H9 (cell line): ENCODE measurements at regions not wholly inside any gene's neighbourhood (a gene's known extent, or its start where the extent isn't known, plus 50 kb on each side); places are given as distances from the start of the nearest gene placed in this dataset.

Source experiments
- DNase-seq: peaks from one replicate; pipeline ENCODE4 v3.0.0-alpha.2; 2017
- H2AFZ ChIP-seq: one replicate; pipeline ENCODE4 v1.6.1; 2013; ENCODE audit warnings: mild to moderate bottlenecking, low read length, control low read depth, moderate library complexity
- H2AK5ac ChIP-seq: 2 replicates; pipeline ENCODE4 v1.6.1; 2013; ENCODE audit warnings: low read length, control low read depth, mixed read lengths; ENCODE audit not compliant: insufficient read length
- H2BK120ac ChIP-seq: one replicate; pipeline ENCODE4 v1.6.1; 2013; ENCODE audit warnings: low read depth, mild to moderate bottlenecking, low read length, control low read depth, inconsistent platforms; ENCODE audit not compliant: poor library complexity, severe bottlenecking
- H2BK12ac ChIP-seq: 2 replicates; pipeline ENCODE4 v1.6.1; 2013; ENCODE audit warnings: low read length, control low read depth, mixed read lengths, low read depth; ENCODE audit not compliant: insufficient read length
- H2BK15ac ChIP-seq: 2 replicates; pipeline ENCODE4 v1.6.1; 2013; ENCODE audit warnings: low read depth, low read length, control low read depth
- H2BK20ac ChIP-seq: one replicate; pipeline ENCODE4 v1.6.1; 2013; ENCODE audit warnings: low read depth, mild to moderate bottlenecking, low read length, control low read depth, inconsistent platforms; ENCODE audit not compliant: poor library complexity, severe bottlenecking
- H2BK5ac ChIP-seq: 2 replicates; pipeline ENCODE4 v1.6.1; 2013; ENCODE audit warnings: low read length, control low read depth, mixed read lengths; ENCODE audit not compliant: insufficient read length
- H3K14ac ChIP-seq: 2 replicates; pipeline ENCODE4 v1.6.1; 2013; ENCODE audit warnings: low read length, control low read depth; ENCODE audit not compliant: insufficient read depth
- H3K18ac ChIP-seq: 2 replicates; pipeline ENCODE4 v1.6.1; 2013; ENCODE audit warnings: low read depth, mild to moderate bottlenecking, mixed read lengths, low read length, control low read depth; ENCODE audit not compliant: insufficient read length
- H3K23ac ChIP-seq: 2 replicates; pipeline ENCODE4 v1.6.1; 2013; ENCODE audit warnings: low read length, control low read depth, mixed read lengths, low read depth; ENCODE audit not compliant: insufficient read length
- H3K23me2 ChIP-seq: 2 replicates; pipeline ENCODE4 v1.6.1; 2013; ENCODE audit warnings: low read depth, mild to moderate bottlenecking, mixed read lengths, low read length, control low read depth; ENCODE audit not compliant: insufficient read length, poor library complexity, severe bottlenecking
- H3K27ac ChIP-seq: 2 replicates; pipeline ENCODE4 v1.5.1; 2013; ENCODE audit warnings: low read length, control low read depth, mixed read lengths, low read depth; ENCODE audit not compliant: insufficient read length
- H3K27me3 ChIP-seq: 2 replicates; pipeline ENCODE4 v1.6.1; 2013; ENCODE audit warnings: low read length, control low read depth, inconsistent platforms; ENCODE audit not compliant: insufficient read depth
- H3K4ac ChIP-seq: 2 replicates; pipeline ENCODE4 v1.6.1; 2013; ENCODE audit warnings: low read depth, mild to moderate bottlenecking, control low read depth, inconsistent platforms, low read length, moderate library complexity
- H3K4me1 ChIP-seq: 2 replicates; pipeline ENCODE4 v1.6.1; 2013; ENCODE audit warnings: low read length, control low read depth, inconsistent platforms; ENCODE audit not compliant: insufficient read depth
- H3K4me2 ChIP-seq: 2 replicates; pipeline ENCODE4 v1.6.1; 2013; ENCODE audit warnings: low read length, control low read depth, mixed read lengths; ENCODE audit not compliant: insufficient read length, insufficient read depth
- H3K56ac ChIP-seq: 2 replicates; pipeline ENCODE4 v1.6.1; 2013; ENCODE audit warnings: low read depth, mild to moderate bottlenecking, mixed read lengths, low read length, control low read depth; ENCODE audit not compliant: insufficient read length
- H3K79me1 ChIP-seq: 2 replicates; pipeline ENCODE4 v1.6.1; 2013; ENCODE audit warnings: low read depth, mild to moderate bottlenecking, moderate library complexity, low read length, control low read depth, inconsistent platforms; ENCODE audit not compliant: insufficient read depth, poor library complexity, severe bottlenecking
- H3K79me2 ChIP-seq: 2 replicates; pipeline ENCODE4 v1.6.1; 2013; ENCODE audit warnings: low read length, control low read depth, inconsistent platforms; ENCODE audit not compliant: insufficient read depth
- H3K9ac ChIP-seq: 2 replicates; pipeline ENCODE4 v1.6.1; 2013; ENCODE audit warnings: low read length, control low read depth, mixed read lengths; ENCODE audit not compliant: insufficient read length; ENCODE audit errors: extremely low read depth
- H3K9me3 ChIP-seq: one replicate; pipeline ENCODE4 v1.6.1; 2013; ENCODE audit warnings: low read depth, low read length, inconsistent platforms; ENCODE audit not compliant: control insufficient read depth
- H3T11ph ChIP-seq: one replicate; pipeline ENCODE4 v1.6.1; 2013; ENCODE audit warnings: mild to moderate bottlenecking, low read length, control low read depth, inconsistent platforms
- H4K20me1 ChIP-seq: one replicate; pipeline ENCODE4 v1.6.1; 2013; ENCODE audit not compliant: control insufficient read depth, insufficient read length, insufficient read depth
- H4K5ac ChIP-seq: 2 replicates; pipeline ENCODE4 v1.6.1; 2013; ENCODE audit warnings: low read depth, mild to moderate bottlenecking, mixed read lengths, low read length, control low read depth; ENCODE audit not compliant: insufficient read length
- H4K8ac ChIP-seq: replicated peaks from 2 replicates; pipeline ENCODE4 v1.6.1; 2013; ENCODE audit warnings: low read length, control low read depth, mixed read lengths, low read depth; ENCODE audit not compliant: insufficient read length
- H4K91ac ChIP-seq: 2 replicates; pipeline ENCODE4 v1.6.1; 2013; ENCODE audit warnings: low read depth, mild to moderate bottlenecking, moderate library complexity, mixed read lengths, low read length, control low read depth; ENCODE audit not compliant: insufficient read length
- H3K27ac Mint-ChIP-seq, 3 experiments: 2 replicates in 2 of 3; 3 replicates in 1 of 3; pipeline ENCODE4 v1.8.0; 2020 to 2021; ENCODE audit warnings: mixed read lengths in 3 of 3, mild to moderate bottlenecking in 1 of 3, moderate library complexity in 1 of 3
- H3K27me3 Mint-ChIP-seq: 2 replicates; pipeline ENCODE4 v1.8.0; 2021; ENCODE audit warnings: low read depth, mild to moderate bottlenecking, moderate library complexity, mixed read lengths
- H3K36me3 Mint-ChIP-seq, 3 experiments: 2 replicates in 2 of 3; 3 replicates in 1 of 3; pipeline ENCODE4 v1.8.0; 2020 to 2021; ENCODE audit warnings: low read depth in 3 of 3, mixed read lengths in 3 of 3; ENCODE audit not compliant: insufficient read depth in 1 of 3
- H3K4me1 Mint-ChIP-seq, 2 experiments: 2 replicates each; pipeline ENCODE4 v1.8.0; 2020; ENCODE audit warnings: mixed read lengths in 2 of 2
- H3K4me3 Mint-ChIP-seq, 2 experiments: 2 replicates in 1 of 2; 3 replicates in 1 of 2; pipeline ENCODE4 v1.8.0; 2020 to 2021; ENCODE audit warnings: mild to moderate bottlenecking in 2 of 2, mixed read lengths in 2 of 2, moderate library complexity in 1 of 2
- H3K9me3 Mint-ChIP-seq, 2 experiments: 2 replicates in 1 of 2; 3 replicates in 1 of 2; pipeline ENCODE4 v1.8.0; 2020; ENCODE audit warnings: mild to moderate bottlenecking in 2 of 2, mixed read lengths in 2 of 2, moderate library complexity in 1 of 2
- CTCF ChIP-seq: fragments of 200-600 bp; sonication (generic); conservative IDR thresholded peaks from 3 replicates; pipeline ENCODE4 v1.8.0; 2021; ENCODE audit warnings: antibody characterized with exemption, mild to moderate bottlenecking
- WGBS: extraction: QIAGEN DNeasy Blood & Tissue Kit; methylation state at CpG from one replicate; pipeline ENCODE4 v1.1.7; 2013; ENCODE audit warnings: missing lambda C conversion rate, low lambda C conversion rate, mixed read lengths; ENCODE audit not compliant: insufficient read length; ENCODE audit errors: extremely low coverage; 5-methylcytosine and 5-hydroxymethylcytosine counted together

GRCh38 chr4:13219971-13220370, 264.2 kb downstream of the RAB28 start:
- H3K9ac ChIP-seq: no peak overlapping the region
- H2BK20ac ChIP-seq: no peak overlapping the region
- H3K79me2 ChIP-seq: no peaks in the 10 kb centered on the region
- no peaks in the 10 kb centered on the region for H3K27me3 Mint-ChIP-seq
- no peak overlapping the region for H3K27ac Mint-ChIP-seq
- H3K79me1 ChIP-seq: no peaks in the 10 kb centered on the region
- no peak overlapping the region for H3K4me2 ChIP-seq
- no peak overlapping the region for H3K23ac ChIP-seq
- no peak overlapping the region for H4K91ac ChIP-seq
- no peak overlapping the region for H3K56ac ChIP-seq
- DNase-seq: no peak
- TF ChIP-seq CTCF: no peak
- peaks cover 4 to 9% of the 10 kb centered on the region in 2 experiments; a peak in 4 of 5 replicates for H3K9me3 Mint-ChIP-seq
- H2BK120ac ChIP-seq: no peak overlapping the region
- no peaks in the 10 kb centered on the region for H3K23me2 ChIP-seq
- no peak overlapping the region for H3K18ac ChIP-seq
- H3T11ph ChIP-seq: no peak overlapping the region
- H2AK5ac ChIP-seq: no peak overlapping the region
- H3K4me3 Mint-ChIP-seq: no peak overlapping the region
- H2BK5ac ChIP-seq: no peak overlapping the region
- no peak overlapping the region for H2BK12ac ChIP-seq
- H3K36me3 Mint-ChIP-seq: peaks cover 0 to 9% (median 7%) of the 10 kb centered on the region in 3 experiments; a peak in 5 of 7 replicates
- no peaks in the 10 kb centered on the region for H3K27me3 ChIP-seq
- no peak overlapping the region for H3K27ac ChIP-seq
- H3K4ac ChIP-seq: no peak overlapping the region
- H4K20me1 ChIP-seq: no peaks in the 10 kb centered on the region
- H3K4me1 Mint-ChIP-seq: peaks cover 10% of the 10 kb centered on the region in 2 experiments
- H3K4me1 ChIP-seq: no peaks in the 10 kb centered on the region; the same call in 1 of the 2 replicates
- H2BK15ac ChIP-seq: no peak overlapping the region
- WGBS: no CpG with 5 or more reads among the region's 4 CpGs
- H3K9me3 ChIP-seq: no peaks in the 10 kb centered on the region
- no peak overlapping the region for H2AFZ ChIP-seq
- no peak overlapping the region for H3K14ac ChIP-seq
- H4K5ac ChIP-seq: no peak overlapping the region
- no peak overlapping the region for H4K8ac ChIP-seq
